ENCODE measurements at regions not wholly inside any gene's neighbourhood (a gene's known extent, or its start where the extent isn't known, plus 50 kb on each side); places are given as distances from the start of the nearest gene placed in this dataset.

DNA sequence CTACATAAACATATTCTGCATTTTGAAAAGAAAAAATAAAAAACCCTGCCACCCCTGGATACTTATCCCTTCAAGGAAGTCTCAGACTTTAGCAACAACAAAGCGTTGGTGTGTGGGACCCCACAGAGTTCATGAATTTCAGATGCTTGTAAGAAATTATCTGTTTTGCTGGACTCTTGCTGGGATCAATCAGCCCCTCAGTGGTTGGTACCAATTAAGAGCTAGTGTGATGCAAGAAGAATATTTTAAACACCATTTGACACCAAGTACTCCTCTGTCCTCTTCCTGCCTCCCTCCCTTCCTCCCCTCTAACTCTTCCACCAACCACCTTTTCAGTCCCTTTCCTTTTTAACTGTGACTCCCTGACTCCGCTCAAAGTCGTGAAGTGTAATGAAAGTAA lies 51.5 kb downstream of the SST start:
- DNase-seq, result no peak

DNA sequence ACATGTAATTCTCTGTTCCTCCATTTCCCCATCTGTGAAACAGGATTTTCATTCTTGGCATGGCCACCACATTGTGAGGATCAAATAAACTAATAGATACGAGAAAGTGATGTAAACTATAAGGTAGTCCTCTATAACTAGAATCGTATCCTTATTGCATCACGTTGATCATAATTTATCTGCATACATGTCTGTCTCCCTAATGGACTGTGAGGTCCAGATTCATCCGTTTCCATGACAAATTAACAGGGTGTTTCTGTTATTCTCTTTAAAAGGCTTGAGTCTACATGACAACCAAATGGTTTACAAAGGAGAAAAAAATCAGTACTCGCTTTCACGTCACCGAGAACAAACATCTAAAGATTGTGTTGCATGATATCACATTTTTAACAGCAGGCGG lies 53.0 kb downstream of the SST start:
- DNase-seq, result no peak

DNA sequence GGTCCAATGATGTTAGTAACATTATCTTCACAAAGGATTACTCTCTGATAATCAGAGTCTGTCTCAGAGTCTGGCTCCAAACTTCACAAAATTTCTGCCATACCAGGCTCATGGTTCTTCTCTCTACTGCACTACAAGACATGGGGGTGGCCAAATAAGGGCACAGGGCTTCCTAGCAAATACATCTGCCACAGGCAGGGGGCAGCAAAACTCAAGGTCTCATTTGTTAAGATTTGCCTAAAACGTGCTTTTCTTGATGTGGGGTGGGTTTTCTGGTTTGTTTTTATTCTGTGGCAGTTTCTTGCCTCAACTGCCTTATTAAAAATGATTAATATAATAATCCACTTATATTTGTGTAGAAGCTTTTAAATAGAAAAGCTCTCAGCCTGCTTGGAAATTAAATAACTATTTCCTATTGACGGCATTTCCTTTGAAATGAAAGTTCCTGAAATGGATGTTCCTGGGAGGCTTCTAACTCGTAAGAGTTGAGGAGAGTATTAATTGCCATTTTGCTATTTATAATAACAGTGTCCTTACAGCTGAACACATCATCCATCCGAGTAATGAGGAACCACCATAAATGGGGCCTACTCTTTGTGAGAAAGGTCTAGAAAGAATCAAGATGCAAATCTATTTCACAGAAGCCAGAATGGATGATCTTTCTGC lies 53.8 kb downstream of the SST start:
- DNase-seq, result peak; percentile 74

DNA sequence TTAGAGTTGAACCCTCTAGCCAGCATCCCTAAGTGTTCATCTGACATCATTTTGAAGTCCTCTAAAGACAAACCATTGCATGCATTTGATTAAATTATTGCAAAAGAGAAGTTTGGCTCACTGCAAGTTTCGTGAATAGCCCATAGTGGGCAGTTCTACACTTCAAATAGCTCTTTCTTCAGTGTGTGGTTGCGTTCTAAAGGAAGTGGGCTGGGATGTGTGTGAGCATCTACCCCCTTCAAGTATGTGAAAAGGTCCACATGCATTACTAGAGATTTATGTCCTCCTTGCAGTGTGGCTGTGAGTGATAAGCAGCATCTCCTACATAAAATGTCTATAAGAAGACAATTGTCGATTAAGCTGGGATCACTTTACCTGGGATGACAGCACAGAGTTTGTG lies 54.6 kb downstream of the SST start:
- no peak for DNase-seq

DNA sequence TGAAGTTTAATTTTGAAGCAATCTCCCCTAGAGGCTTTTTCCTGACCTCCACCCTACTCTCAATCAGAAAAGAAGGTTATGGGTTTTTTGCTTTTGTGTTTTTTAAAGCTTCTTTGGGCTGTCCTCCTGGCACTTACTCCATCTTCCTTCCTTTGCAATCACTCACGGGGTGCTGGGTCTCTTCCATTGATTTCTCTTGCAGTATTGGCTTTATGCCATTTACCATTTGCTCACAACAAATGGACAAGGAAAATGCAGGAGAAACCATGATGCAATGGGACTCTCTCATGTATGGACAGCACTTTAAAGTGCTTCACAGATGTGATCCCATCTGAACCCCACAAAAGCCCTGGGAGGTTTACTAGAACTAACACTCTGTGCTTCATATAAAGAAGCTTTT lies 57.5 kb downstream of the SST start:
- no peak for DNase-seq

DNA sequence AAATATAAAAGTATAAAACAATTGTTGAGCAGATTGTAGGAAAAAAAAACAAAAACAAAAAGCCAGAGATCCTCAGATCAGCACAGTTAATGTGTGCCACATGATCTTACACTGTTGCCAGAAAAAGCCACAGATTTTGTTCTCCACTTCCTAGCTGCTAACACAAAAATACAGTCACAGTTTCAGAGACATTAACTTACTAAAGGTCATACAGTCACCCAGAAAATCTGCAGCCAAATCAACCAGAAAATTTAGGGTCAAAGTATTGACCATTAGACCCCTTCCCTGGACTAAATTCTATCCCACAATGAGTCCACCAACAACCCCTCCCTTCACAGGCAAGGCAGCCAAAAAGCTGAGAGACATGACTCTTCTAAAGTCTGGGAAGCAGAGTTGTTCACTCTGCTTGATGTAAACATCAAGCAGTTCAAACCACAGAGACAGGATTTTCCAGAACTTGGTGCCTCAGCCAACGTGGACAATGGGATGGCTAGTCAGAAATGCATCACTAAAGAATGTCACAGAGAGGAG lies 59.1 kb downstream of the SST start:
- DNase-seq, result no peak

DNA sequence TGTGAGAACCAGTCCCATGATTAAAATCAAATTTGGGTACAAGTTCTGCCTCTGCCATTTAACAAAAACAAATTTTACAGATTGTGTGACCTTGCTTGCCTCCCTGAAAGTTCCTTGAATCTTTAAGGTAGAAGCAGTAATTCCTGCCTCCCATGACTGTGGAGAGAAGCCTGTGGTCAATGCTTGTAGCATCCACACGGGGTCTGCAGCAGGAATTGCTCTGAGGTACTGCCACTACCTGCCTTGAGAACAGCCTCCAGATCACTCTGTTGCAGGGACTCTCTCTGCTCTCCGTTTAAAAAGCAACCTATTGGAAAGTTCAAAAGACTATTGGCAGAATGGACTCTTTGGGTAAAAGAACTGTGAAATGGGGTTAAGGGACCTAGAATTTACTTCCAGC lies 75.9 kb downstream of the SST start:
- no peak for DNase-seq

DNA sequence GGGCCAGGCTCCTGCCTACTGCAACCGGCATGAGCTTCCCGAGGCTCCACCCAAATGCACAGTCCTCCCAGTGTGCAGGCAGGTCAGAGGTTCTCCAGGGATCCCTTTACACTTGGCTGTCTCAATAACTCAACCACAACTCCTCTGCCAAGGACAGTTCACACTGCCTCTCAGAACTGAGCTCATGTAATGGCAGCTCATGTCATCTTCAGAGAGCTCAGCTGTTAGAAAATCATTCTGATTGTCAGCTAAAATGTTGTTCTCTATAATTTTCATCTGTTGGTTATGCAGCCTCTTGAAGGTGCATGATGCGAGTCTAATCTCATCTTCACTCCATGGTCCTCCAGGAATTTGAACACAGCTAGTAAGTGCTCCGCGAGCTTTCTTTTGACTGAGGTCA lies 76.7 kb downstream of the SST start:
- no peak for DNase-seq

DNA sequence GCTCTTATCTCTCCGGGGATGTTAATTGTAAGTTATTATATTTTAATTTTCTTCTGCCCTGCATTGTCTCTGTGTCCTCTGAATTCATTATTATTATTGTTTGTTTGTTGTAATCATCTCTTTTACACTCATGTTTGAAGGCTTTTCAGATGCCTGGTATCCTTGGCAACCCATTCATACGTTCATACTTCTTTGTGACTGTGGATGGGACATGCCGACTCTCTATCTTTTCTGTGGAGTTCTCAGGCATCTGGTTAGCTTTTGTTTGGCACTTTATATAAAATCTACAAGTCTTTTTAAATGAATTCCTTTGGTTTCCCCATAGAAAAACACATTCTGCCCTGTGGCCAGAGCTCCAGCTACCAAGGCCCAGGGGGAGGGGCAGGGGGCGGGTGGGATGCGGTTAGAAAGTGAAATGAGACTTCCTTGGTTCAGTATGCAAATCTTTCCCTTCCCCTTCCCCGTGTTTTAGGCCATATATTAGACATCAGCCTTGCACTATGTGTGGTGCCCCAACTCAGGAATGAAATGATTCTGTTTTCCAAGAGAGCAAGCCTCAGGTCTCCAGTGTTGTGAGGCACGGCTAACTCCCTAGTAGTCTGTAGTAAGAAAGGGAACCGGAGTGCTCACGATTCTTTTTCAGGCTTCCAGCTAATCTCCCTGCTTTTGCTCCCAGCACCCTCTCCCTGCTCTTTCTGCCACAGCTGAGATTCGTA lies 79.2 kb downstream of the SST start:
- no peak for DNase-seq

DNA sequence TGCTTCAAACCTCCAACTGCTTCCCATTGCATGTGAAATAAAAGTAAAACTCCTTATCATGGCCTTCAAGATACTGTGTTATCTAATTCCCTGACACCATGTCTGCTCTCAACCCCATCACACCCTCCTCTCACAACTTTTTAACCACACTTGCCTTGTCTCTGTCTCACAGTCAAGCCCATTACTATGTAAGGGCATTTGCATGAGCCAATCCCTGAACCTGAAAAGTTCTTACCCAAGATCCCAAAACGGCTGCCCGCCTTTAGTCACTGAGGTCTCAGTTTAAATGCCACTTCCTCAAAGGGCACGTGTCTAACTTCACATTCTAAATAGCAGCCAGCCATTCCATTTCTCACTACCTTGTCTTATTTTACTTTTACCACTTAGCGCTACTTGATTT lies 83.1 kb downstream of the SST start:
- peak; percentile 94 for DNase-seq

DNA sequence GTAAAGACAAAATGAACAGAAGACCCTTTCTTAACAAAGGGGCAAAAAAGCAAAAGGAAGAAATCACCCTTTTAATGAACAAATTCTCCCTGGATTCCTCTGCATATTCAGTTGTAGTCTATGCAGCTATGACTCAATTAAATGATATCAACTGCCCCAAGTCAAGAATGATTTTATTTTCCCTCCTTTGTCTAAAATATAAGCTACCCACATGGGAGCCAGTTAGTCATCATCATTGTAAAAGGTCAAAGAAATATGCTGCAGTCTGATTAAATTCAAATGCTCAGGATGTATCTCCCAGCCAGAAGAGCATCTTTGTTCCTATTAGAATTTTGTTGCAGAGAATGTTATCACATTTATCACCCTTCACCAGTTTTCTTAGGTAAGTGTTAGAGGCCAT lies 84.0 kb downstream of the SST start:
- peak; percentile 51 for DNase-seq

DNA sequence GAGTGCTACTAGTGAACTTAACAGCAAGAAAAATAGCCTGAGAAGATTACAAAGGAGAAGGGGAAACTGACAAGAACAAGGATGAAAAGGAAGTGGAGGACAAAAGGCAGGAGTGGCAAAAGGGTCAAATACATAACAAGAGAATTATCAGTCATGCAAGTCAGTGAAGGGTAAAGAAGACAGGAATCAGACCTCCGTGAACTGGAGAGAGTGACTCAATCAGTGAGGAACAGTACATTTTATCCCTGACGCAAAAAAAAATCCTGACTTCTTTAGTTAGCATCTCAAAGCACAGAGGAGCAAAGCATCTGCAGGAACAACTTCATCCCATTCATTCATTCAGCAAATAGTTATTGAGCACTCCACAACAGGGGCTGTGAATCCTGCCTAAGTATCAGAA lies 97.8 kb downstream of the SST start:
- DNase-seq, result no peak

DNA sequence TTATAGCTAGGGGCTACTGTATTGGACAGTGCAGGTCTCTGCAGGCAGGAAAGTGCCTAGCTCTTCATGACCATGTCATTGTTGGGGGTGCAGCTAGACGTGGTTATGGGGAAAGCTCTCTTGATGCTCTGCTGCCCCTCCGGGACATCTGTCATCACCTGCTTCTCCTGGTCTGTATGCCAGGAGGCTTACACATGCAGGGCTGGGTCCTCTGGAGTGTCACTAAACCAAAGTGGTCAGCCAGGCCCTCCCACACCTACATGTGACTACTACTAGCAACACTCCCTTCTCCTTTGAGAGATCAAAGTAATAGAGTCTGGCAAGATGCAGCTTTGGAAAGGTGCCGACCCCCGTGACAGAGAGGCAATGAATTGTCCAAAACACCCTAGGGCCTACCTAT lies 98.5 kb downstream of the SST start:
- no peak for DNase-seq

DNA sequence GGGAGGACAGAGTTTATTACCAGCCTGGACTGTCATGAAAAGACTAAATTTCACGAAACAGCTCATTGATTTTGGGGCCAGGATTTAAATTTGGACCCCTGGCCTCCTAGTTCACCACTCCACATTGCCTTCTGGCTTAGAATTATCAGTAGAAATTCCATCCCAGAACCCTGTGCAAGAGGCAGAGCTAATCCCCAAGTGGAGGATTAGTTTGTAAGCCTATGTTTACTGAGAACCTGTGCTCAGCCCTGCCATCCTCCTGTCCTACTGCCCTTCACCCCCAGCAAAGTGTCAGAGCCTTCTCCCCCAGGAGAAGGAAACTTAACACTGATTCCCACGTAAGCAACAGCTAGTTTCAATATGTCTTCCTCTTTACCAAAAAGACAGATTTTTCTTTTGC lies 99.4 kb downstream of the SST start:
- no peak for DNase-seq

DNA sequence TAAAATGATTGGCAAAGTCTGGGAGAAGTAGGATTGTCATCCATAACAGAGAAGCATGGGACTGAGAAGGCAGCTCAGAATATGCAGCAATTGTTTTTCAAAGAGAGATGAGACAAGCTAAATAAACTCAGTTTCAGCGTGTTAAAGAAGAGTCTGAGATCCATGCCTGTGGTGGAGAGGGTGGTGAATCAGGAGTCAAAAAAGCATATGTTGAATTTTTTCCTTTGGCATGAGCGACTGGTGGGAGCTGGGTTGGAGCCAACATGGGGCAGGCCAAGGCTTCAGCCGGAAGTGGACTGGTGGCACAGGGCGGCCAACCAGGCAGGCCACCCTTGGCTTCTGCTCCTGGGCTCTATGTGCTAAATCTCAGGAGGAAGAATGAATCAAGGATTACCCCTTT lies 102.0 kb downstream of the SST start:
- DNase-seq, result no peak

DNA sequence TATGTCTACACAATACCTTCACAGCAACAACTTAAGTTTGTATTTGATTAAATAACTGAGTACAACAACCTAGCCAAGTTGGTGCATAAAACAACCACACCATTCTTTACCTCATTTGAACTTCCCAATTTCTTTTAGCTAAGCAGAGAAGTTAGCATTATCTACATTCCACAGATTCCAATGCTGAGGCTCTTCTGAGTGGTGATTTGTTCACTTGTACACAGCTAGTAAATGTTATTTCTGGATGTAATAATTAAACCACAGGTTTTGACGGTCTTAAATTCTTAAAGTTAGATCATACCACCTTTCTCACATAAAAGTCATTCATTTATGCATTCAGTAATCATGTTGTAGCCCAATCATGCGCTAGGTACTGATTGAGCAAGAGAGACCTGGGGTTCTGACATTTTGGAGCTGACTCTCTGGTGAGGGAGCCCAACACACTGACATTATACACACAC lies 102.5 kb downstream of the SST start:
- peak; percentile 82 for DNase-seq

DNA sequence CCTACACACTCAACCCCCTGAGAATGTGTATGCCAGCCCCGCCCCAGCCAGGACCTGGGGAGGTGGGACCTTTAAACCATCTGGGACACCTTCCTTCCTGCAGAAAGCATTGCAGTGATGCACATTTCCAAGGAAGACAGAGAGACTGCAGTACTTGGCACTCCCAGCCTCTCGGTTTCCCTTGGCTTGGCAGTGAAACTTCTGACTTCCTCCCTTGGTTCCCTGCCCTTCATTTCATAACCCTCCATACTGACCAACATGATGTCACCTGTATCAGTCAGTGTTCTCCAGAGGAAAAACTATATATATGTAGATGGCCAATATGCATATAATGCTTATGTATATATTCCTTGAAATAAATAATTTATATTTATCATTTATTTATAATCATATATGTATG lies 103.2 kb downstream of the SST start:
- DNase-seq, result peak; percentile 44

DNA sequence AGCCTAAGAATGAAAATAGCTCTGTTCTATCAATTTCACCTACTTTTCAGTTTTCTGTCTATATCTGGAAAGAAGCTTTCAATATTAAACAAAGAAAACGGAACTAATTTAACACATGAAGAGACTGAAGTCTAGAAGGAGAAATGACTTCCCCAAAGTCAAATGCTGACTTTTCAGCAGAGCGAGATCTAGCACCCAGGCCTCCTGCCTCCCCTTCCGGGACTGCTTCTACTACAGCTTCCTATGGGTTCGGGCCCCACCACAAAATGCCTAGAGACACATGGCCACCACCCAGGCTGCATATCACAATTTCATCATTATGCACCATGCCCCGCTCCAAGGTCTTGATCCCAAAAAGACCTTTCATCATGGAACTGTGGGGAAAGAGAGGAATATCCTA lies 104.5 kb downstream of the SST start:
- no peak for DNase-seq

DNA sequence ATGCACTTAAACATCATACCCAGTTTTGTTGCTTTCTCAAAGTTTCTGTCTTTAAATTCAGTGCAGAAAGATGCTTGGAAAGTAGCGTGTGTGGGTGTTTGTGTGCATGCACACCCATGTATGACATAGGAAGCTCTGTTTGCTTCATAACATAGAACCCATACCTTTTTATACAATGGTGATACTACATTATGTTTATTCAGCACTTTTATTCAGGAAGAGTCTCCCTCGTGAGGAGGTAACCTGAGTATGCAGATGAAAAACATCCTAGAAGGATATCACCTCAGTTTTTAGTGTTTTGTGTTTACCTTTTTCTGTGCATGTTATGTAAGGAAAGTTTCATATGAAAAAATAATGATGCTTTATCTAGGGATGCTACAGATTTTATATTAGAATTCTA lies 111.2 kb downstream of the SST start:
- DNase-seq, result no peak

DNA sequence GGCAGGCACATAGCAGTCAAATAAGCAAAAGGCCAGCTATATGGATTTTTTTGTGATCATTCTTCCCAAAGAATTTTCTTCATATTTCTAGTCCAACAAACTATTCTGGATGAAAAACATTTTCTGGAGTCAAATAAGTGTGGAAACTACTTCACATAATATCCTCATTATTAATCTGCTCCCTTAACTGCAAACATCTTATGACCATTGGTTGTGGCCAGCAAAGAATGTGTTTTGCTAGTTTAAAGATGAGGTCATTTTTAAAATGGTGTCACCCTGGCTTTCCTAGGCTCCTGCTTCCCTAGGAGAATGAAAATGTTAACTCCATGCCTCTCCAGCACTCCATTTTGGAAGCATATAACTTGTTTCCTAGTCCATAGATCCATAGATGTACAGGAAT lies 118.8 kb downstream of the SST start:
- DNase-seq, result no peak

DNA sequence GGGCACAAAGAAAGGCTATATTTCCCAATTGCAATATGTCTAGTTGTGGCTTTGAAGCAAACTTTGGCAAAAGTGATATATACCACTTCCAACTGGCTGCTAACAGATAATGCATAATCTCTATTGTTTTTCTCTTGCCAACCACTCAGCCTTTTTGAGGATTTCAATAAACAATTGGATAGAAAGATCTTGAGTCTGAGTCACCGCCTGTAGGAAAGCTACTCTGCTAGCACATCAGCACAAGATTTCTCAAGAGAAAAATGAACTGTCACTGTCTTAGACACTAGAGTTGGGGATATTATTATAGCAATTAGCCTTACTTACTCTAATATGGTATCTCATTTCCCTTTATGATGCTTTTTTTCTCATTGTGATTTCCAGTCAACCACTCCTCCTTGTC lies 119.7 kb downstream of the SST start:
- DNase-seq, result peak; percentile 52

DNA sequence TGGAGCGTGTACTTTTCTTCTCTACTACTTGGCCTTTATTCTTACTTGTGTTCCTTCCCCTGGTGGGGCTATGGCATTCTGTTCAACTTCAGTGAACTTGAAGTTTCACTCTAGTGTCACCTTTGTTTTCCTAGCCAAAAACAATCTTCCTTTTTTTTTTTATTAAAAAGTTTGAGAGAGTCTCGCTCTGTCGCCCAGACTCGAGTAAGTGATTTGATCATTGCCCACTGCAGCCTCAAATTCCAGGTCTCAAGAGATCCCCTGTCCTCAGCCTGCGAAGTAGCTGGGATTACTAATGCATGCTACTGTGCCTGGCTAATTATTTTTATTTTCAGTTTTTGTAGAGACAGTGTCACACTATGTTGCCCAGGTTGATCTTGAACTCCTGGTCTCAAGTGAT lies 124.8 kb downstream of the SST start:
- no peak for DNase-seq

DNA sequence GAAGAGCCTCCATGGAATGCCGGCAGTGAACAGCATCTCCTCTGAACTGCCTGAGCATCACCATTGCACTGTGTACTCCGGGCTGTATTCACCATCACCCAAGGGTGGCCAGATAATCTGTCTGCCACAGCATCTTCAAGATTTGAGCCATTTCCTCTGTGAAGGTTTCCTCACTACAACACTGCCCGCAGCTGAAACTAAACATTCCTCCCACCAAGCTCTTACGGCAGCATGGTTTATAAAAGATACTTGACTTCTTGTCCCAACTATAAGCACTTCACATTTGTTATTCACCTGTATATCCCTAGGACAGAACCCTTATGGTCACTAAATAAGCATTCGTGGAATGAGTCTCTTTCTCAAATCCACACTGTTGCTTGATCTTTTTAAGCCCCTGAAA lies 125.9 kb downstream of the SST start:
- no peak for DNase-seq

DNA sequence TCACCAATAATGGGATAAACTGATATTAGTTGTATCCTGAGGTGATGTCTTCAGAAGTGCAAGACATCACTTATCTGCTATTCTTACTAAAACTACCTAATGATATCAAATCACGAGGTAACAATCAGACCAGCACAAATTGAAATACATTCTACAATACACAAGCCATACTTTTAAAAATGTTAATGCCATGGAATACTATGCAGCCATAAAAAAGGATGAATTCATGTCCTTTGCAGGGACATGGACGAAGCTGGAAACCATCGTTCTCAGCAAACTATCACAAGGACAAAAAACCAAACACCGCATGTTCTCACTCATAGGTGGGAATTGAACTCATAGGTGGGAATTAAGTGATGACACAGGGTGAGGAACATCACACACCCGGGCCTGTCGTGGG lies 129.3 kb downstream of the SST start:
- no peak for DNase-seq

DNA sequence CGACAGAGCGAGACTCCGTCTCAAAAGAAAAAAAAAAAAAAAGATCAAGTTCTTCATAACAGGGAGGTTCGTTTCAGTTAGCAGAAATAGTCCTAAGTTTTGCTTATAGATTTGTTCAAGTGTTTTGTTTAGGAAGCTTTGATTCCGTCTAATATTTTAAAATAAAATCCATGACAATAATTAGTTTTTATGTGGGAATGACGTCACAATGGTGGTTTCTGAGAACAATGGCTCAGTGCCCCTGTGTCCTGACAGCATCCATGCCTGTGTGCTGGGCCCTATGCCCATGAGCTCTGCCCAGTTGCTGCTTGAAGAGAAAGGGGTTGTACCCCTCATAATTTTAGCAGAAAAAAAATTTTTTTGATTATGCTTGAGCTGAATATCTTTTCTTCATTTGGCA lies 134.0 kb downstream of the SST start:
- no peak for DNase-seq
